ENCODE measurements at regions not wholly inside any gene's neighbourhood (a gene's known extent, or its start where the extent isn't known, plus 50 kb on each side); places are given as distances from the start of the nearest gene placed in this dataset.

GRCh38 chr3:135458541-135459322 is 506.8 kb upstream of the PPP2R3A start:
- TF ChIP-seq DMBX1 (CRISPR knock-in tag; IDR thresholded peaks at IDR 0.05; ENCODE audit: borderline replicate concordance) (no peak), POLR2A (conservative IDR thresholded peaks at IDR 0.05) (no peak), HDGF (IDR thresholded peaks at IDR 0.05) (no peak), ZBTB17 (CRISPR knock-in tag; IDR thresholded peaks at IDR 0.05) (no peak), CTCFL (IDR thresholded peaks at IDR 0.05; ENCODE audit: borderline replicate concordance, insufficient read depth, low read depth, low read length, poor library complexity, severe bottlenecking) (no peak), RFX5 (IDR thresholded peaks at IDR 0.05; ENCODE audit: low read depth, low read length) (no peak), NCOA2 (IDR thresholded peaks at IDR 0.05; ENCODE audit: partially characterized antibody in 2 of 2) (no peak), COPS2 (conservative IDR thresholded peaks at IDR 0.05) (no peak), PTBP1 (IDR thresholded peaks at IDR 0.05; ENCODE audit: low read depth, low read length) (no peak), FOXM1 (IDR thresholded peaks at IDR 0.05; ENCODE audit: low read depth) (no peak), FOXM1 (CRISPR knock-in tag; IDR thresholded peaks at IDR 0.05; ENCODE audit: low read depth) (no peak)

Measured in K562 (cell line).